ENCODE measurements at regions not wholly inside any gene's neighbourhood (a gene's known extent, or its start where the extent isn't known, plus 50 kb on each side); places are given as distances from the start of the nearest gene placed in this dataset.

DNA sequence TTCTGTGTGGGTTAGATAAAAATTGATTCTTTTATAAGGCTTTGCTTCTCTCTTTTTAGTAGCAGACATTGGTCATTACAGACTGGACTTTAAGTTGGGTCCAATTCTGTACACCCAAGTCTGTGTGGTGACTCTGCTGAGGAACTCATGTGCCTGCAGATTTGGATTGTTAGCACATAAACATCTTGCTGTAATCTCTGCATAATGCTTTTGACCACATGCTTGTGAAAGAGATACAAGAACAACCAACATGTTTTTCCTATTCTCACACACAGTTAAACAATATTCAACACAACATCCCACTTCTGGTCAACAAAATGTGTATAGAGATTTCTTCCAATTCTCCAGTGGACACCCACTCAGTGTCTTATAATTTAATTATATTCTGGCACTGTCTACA lies 270.1 kb downstream of the RDH14 start:
- Histone ChIP-seq H3K4me3 (no peak overlapping the region), H3K27ac (no peak overlapping the region), H3K27me3 (no peaks in the 10 kb centered on the region), H3K36me3 (no peaks in the 10 kb centered on the region), H3K4me1 (no peaks in the 10 kb centered on the region), H3K9me3 (no peaks in the 10 kb centered on the region)
- TF ChIP-seq POLR2A (IDR thresholded peaks at IDR 0.05) = no peak
- TF ChIP-seq, protein P1, sequence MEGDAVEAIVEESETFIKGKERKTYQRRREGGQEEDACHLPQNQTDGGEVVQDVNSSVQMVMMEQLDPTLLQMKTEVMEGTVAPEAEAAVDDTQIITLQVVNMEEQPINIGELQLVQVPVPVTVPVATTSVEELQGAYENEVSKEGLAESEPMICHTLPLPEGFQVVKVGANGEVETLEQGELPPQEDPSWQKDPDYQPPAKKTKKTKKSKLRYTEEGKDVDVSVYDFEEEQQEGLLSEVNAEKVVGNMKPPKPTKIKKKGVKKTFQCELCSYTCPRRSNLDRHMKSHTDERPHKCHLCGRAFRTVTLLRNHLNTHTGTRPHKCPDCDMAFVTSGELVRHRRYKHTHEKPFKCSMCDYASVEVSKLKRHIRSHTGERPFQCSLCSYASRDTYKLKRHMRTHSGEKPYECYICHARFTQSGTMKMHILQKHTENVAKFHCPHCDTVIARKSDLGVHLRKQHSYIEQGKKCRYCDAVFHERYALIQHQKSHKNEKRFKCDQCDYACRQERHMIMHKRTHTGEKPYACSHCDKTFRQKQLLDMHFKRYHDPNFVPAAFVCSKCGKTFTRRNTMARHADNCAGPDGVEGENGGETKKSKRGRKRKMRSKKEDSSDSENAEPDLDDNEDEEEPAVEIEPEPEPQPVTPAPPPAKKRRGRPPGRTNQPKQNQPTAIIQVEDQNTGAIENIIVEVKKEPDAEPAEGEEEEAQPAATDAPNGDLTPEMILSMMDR (IDR thresholded peaks at IDR 0.05) = no peak
- no peak for DNase-seq

DNA sequence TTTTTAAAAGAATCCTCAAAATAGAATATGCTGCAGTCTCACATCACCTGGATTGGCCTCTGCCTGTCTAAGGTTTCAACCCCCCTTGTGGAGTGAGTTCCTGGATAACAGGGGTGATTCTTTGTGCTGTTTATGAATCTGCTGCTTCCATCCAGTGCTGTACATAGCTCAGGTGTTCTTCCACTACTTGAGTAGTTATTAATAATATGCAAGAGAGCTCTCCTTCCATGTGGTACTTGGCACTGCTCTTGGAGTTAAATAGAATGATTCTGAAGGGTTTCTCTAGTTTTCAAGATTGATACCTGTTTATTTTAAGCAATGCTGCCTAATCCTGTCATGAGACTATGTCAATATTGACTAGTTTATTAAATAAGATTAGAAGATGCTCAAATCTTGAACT lies 273.6 kb downstream of the RDH14 start:
- no peak for DNase-seq
- no peaks in the 10 kb centered on the region for H3K27me3 ChIP-seq
- no peaks in the 10 kb centered on the region for H3K36me3 ChIP-seq
- no peak overlapping the region for H3K27ac ChIP-seq
- H3K9me3 ChIP-seq = no peaks in the 10 kb centered on the region
- no peak overlapping the region for H3K4me3 ChIP-seq
- TF ChIP-seq, protein P1 (IDR thresholded peaks at IDR 0.05) = no peak
- no peak for TF ChIP-seq POLR2A (IDR thresholded peaks at IDR 0.05)
- no peaks in the 10 kb centered on the region for H3K4me1 ChIP-seq

DNA sequence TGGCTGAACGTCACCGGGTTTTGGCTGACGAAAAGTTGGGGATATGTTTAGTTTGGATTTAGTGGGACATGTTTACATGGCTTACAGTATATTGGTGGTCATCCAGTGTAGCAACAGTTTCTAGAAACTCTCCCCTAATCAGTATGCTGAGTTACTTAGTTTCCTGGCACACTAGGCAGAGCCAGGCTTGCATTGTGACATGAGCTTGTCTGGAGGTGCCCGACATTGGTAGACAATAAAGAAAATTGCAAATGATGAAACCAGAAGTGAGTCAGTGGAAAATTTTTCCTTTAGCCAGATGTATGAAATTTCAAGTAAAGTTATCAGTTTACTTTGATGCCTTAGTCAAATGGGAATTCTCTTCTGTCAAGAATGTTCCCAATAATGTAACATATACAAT lies 276.1 kb downstream of the RDH14 start:
- no peak overlapping the region for H3K4me3 ChIP-seq
- H3K4me1 ChIP-seq = no peaks in the 10 kb centered on the region
- no peaks in the 10 kb centered on the region for H3K9me3 ChIP-seq
- DNase-seq = no peak
- TF ChIP-seq, protein P1 (IDR thresholded peaks at IDR 0.05) = no peak
- TF ChIP-seq POLR2A (IDR thresholded peaks at IDR 0.05) = no peak
- no peaks in the 10 kb centered on the region for H3K36me3 ChIP-seq
- no peak overlapping the region for H3K27ac ChIP-seq
- no peaks in the 10 kb centered on the region for H3K27me3 ChIP-seq

DNA sequence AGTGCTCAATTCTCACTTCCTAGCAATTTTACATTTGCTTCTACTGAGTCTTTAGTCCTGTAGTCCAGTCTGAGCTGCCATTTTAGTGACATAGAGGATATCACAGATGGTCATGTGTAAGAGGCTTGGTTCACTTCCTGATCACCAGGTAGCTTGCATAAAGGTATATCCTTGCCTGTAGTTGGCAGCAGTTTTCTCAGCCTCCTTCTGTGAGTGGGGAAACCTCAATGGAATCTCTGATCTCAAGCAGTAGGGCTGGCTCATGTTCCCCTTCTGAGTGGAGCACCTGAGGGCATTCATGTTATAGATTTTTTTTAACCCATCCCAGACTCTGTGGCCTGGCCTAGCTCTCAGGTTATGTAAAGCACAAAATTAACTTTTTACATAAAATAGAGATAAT lies 278.4 kb downstream of the RDH14 start:
- Histone ChIP-seq H3K4me3 (no peak overlapping the region), H3K27me3 (no peaks in the 10 kb centered on the region), H3K4me1 (no peaks in the 10 kb centered on the region), H3K9me3 (no peaks in the 10 kb centered on the region), H3K36me3 (no peaks in the 10 kb centered on the region), H3K27ac (no peak overlapping the region)
- no peak for TF ChIP-seq POLR2A (IDR thresholded peaks at IDR 0.05)
- TF ChIP-seq, protein P1 (IDR thresholded peaks at IDR 0.05) = no peak
- DNase-seq = no peak

DNA sequence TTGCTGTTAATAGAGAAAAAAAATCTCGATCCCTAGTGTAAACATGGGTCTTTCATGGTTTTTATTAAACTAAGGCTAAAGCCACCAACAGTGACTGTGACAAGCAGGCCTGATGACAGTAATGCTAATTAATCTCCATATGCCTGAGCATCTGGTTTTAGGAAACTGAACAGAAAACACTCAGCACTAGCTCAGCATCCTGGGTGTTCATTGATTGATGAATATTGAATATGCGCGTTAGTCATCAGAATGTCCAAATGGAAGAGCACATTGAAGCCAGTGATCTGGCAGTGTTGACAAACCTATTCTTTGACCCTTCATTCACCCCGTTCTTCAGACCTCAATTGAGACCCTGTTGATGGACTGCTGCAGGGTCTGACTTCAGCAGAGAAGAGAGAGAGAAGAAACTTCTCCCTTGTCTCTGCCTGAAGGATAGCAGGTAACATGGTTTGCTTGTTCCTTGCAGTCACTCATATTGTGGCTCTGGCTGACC lies 283.8 kb downstream of the RDH14 start:
- H3K9me3 ChIP-seq = no peaks in the 10 kb centered on the region
- no peak overlapping the region for H3K4me3 ChIP-seq
- H3K27me3 ChIP-seq = no peaks in the 10 kb centered on the region
- no peaks in the 10 kb centered on the region for H3K36me3 ChIP-seq
- H3K27ac ChIP-seq = no peak overlapping the region
- DNase-seq = no peak
- TF ChIP-seq POLR2A (IDR thresholded peaks at IDR 0.05) = no peak
- TF ChIP-seq, protein P1 (IDR thresholded peaks at IDR 0.05) = no peak
- H3K4me1 ChIP-seq = no peaks in the 10 kb centered on the region

DNA sequence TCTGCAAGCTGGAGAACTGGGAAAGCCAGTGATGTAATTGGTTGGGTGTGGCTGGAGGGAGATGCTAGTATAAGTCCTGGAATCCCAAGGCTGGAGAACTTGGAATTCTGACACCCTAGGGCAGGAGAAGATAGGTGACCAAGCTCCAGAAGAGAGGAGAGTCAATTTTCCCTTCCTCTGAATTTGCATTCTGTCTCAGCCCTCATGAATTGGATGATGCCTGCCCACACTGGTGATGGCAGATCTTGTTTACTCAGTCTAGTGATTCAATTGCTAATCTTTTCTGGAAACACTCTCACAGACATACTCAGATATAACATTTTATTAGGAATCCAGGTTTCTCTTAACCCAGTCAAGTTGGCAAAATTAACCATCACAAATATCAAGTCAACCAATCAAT lies 287.2 kb downstream of the RDH14 start:
- DNase-seq = no peak
- H3K27ac ChIP-seq = no peak overlapping the region
- H3K36me3 ChIP-seq = no peaks in the 10 kb centered on the region
- H3K9me3 ChIP-seq = no peaks in the 10 kb centered on the region
- H3K27me3 ChIP-seq = no peaks in the 10 kb centered on the region
- no peak for TF ChIP-seq POLR2A (IDR thresholded peaks at IDR 0.05)
- TF ChIP-seq, protein P1 (IDR thresholded peaks at IDR 0.05) = no peak
- H3K4me3 ChIP-seq = no peak overlapping the region
- no peaks in the 10 kb centered on the region for H3K4me1 ChIP-seq
